Upper lobe of right lung (tissue), 1 donor: ENCODE measurements at regions not wholly inside any gene's neighbourhood (a gene's known extent, or its start where the extent isn't known, plus 50 kb on each side); places are given as distances from the start of the nearest gene placed in this dataset.
A peak's percentile ranks its signal among the peaks of the same experiment; 100 is the strongest.

Experiments
- ATAC-seq: fragments of 200-7000 bp; cut with Tn5 transposase; one replicate; pipeline ENCODE4 v1.9.1; 2020; ENCODE audit warnings: mild to moderate bottlenecking, moderate library complexity
- DNase-seq: peaks from one replicate; pipeline ENCODE4 v3.0.0-alpha.2; 2020
- H3K27ac ChIP-seq: fragments of 200-600 bp; one replicate; pipeline ENCODE4 v1.8.0; 2022
- H3K27me3 ChIP-seq: fragments of 200-600 bp; one replicate; pipeline ENCODE4 v1.8.0; 2022; ENCODE audit warnings: mild to moderate bottlenecking
- H3K36me3 ChIP-seq: fragments of 200-600 bp; one replicate; pipeline ENCODE4 v1.8.0; 2022
- H3K4me1 ChIP-seq: fragments of 200-600 bp; one replicate; pipeline ENCODE4 v1.8.0; 2022
- H3K4me3 ChIP-seq: fragments of 200-600 bp; one replicate; pipeline ENCODE4 v1.8.0; 2022; ENCODE audit warnings: mild to moderate bottlenecking
- H3K9me3 ChIP-seq: fragments of 200-600 bp; one replicate; pipeline ENCODE4 v1.8.0; 2022
- intact Hi-C: fragments of 100-400 bp; cut with DNase I; formaldehyde crosslinking; loops from one replicate; pipeline ENCODE4 v1.11.0; 2022
- TF ChIP-seq, protein P1 (sequence below): fragments of 200-600 bp; IDR thresholded peaks from one replicate; pipeline ENCODE4 v1.8.0; 2022; ENCODE audit warnings: antibody characterized with exemption
- donor health status: DM: no; HTN: yes; CAD: no; lungs with severe emphysema.

DNA sequence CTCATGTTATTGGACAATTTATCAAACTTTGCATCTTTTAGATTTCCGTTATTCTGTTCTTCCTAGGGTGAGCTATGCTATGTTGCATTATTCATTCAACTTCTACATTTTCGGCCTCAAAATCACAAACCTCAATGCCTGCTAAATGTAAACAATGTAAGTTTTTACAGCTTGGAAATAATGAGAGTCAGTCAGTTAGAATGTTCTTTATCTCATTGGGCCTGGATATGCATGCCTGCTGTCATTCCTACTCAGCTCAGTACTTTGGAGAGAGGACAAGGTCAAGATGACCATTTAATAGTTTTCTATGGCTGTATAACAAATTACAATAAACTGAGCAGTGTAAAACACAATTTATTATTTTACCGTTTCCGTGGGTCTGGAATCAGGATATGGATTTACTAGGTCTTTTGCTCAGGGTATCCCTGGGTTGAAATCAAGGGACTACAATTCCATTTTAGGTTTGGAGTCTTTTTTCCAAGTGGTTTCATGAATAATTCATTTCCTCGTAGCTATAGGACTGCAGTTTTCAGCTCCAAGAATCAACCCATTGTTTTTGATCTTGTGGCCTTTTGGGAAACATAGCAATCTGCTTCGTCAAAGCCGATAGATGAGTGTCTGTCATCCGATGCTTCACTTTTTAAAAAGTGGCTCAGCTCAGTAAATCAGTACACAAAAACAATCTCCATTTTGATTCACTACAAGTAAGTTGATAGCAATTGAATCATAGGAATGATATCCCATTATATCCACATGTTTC is 1143.2 kb upstream of the CDH6 start:
- H3K27ac ChIP-seq, result no peak overlapping the region
- H3K9me3 ChIP-seq, result peaks cover 6% of the 10 kb centered on the region
- intact Hi-C loops, result no loop called here
- ATAC-seq, result no peak
- H3K4me3 ChIP-seq, result no peak overlapping the region
- TF ChIP-seq, protein P1, sequence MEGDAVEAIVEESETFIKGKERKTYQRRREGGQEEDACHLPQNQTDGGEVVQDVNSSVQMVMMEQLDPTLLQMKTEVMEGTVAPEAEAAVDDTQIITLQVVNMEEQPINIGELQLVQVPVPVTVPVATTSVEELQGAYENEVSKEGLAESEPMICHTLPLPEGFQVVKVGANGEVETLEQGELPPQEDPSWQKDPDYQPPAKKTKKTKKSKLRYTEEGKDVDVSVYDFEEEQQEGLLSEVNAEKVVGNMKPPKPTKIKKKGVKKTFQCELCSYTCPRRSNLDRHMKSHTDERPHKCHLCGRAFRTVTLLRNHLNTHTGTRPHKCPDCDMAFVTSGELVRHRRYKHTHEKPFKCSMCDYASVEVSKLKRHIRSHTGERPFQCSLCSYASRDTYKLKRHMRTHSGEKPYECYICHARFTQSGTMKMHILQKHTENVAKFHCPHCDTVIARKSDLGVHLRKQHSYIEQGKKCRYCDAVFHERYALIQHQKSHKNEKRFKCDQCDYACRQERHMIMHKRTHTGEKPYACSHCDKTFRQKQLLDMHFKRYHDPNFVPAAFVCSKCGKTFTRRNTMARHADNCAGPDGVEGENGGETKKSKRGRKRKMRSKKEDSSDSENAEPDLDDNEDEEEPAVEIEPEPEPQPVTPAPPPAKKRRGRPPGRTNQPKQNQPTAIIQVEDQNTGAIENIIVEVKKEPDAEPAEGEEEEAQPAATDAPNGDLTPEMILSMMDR, result no peak
- H3K4me1 ChIP-seq, result no peaks in the 10 kb centered on the region
- H3K27me3 ChIP-seq, result no peaks in the 10 kb centered on the region
- DNase-seq, result no peak
- no peaks in the 10 kb centered on the region for H3K36me3 ChIP-seq

DNA sequence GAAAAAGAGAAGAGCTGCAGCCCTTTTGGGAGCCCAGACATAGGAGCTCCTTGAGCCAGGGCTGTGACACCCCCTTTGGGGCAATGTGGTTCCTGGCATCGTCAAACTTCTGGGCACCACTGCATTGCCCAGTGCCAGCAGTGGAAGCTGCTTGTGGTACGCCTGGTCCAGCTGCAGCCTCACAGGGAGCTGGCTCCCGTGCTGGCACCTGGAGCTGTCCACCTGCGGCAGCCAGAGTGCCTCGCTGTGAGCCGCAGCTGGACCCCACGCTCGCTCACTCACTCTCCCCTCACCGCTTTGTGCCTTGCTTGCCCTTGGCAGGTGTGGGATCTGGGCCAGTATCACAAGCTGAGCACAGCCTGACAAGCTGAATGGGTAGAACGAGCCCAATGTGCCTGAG is 1150.8 kb upstream of the CDH6 start:
- Histone ChIP-seq H3K27ac (no peak overlapping the region), H3K27me3 (no peaks in the 10 kb centered on the region), H3K4me1 (no peaks in the 10 kb centered on the region), H3K9me3 (no peaks in the 10 kb centered on the region), H3K4me3 (no peak overlapping the region), H3K36me3 (no peaks in the 10 kb centered on the region)
- ATAC-seq (peak; percentile 38), DNase-seq (no peak)
- intact Hi-C loops, result no loop called here
- TF ChIP-seq, protein P1, result no peak

DNA sequence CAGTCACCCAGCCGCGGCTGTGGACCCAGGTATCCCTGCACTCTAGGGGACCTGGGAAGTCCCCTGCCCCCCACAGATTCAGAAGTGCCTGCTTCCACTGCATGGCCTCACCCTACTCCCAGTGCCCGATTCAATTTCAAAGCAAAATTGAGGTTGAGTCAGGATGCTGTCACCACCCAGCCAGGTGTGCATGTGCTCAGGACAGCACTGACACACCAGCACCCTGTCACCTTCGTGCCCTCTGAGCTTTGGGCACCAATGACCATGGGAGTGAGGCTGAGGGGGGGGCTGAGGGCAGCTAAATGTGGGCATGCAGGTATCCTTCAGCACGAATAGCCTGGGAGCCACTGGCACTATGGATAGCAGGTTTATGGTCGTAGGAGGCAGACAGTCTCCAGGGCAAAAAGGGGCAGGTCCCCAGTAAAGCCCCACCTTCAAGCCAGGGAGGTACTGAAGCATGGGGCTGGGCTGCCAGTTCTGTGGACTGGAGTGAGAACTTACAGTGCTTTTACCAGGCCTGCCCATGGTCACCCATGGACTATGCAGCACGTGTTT is 1151.6 kb upstream of the CDH6 start:
- peak; percentile 31 for ATAC-seq

DNA sequence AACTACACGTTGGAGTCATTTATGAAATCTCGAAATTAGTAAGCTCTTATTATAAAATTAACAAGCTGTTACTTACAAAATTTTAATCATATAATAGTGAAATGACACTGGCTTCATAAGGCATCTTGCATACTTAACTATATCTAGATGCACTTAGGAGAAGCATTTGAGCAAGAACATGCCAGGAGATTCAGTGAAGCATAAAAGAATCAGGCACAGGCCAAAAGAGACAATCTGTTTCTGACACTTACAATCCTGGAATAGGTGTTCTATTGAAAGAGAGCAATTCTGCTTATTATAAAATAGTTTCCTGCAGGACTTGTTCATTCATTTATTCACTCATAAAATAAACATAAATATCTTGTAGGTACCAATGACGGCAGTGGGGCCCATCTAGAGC is 1152.2 kb upstream of the CDH6 start:
- no peaks in the 10 kb centered on the region for H3K9me3 ChIP-seq
- ATAC-seq, result no peak
- intact Hi-C loops, result no loop called here
- H3K27ac ChIP-seq, result no peak overlapping the region
- no peaks in the 10 kb centered on the region for H3K4me1 ChIP-seq
- H3K4me3 ChIP-seq, result no peak overlapping the region
- no peaks in the 10 kb centered on the region for H3K27me3 ChIP-seq
- H3K36me3 ChIP-seq, result no peaks in the 10 kb centered on the region
- no peak for DNase-seq
- TF ChIP-seq, protein P1, result no peak

More for the DNA sequence above, 1151.6 kb upstream of the CDH6 start:
- H3K36me3 ChIP-seq, result no peaks in the 10 kb centered on the region
- intact Hi-C loops, result no loop called here
- DNase-seq, result no peak
- H3K4me1 ChIP-seq, result no peaks in the 10 kb centered on the region
- no peaks in the 10 kb centered on the region for H3K27me3 ChIP-seq
- H3K27ac ChIP-seq, result no peak overlapping the region
- TF ChIP-seq, protein P1, result no peak
- H3K9me3 ChIP-seq, result no peaks in the 10 kb centered on the region
- no peak overlapping the region for H3K4me3 ChIP-seq

DNA sequence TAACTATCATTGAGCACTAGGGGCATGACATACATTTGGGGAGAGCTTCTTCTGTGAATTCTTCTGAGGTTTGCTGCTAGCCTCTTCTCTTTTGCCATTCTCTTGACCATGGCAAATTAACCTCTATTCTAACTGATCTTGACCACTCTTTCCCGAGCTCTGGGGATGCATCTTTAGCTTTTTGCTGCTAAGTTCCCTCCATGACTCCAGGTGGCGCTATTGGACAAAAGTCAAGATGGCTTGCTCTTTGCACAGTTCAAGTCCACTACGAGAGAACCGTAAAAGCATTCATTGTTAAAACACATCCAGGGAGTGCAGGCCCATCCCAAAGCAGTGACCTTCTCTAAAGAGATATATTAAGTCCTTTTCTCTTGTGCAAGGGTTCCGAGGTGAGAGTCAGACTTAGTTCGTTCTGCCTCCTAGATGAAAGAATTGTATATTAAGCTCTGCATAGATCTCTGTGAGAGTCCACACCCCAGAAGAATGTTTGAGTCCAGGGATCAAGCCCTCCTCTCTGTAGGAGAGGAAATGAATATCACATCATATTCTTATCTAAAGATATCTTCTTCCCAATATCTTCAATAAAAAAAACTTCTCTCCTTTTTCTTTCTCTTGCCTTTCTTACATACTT is 1152.9 kb upstream of the CDH6 start:
- no peak overlapping the region for H3K27ac ChIP-seq
- H3K36me3 ChIP-seq, result no peaks in the 10 kb centered on the region
- no peak overlapping the region for H3K4me3 ChIP-seq
- ATAC-seq, result peak; percentile 68
- TF ChIP-seq, protein P1, result peak; percentile 48
- H3K27me3 ChIP-seq, result no peaks in the 10 kb centered on the region
- H3K4me1 ChIP-seq, result no peaks in the 10 kb centered on the region
- no peaks in the 10 kb centered on the region for H3K9me3 ChIP-seq
- DNase-seq, result no peak
- intact Hi-C loops, result no loop called here
